CD4-positive, alpha-beta T cell treated with Interleukin-10 for 1 hour (primary cell): ENCODE measurements at regions not wholly inside any gene's neighbourhood (a gene's known extent, or its start where the extent isn't known, plus 50 kb on each side); places are given as distances from the start of the nearest gene placed in this dataset.

ENCODE experiments used
- DNase-seq: peaks from one replicate; pipeline ENCODE4 v3.0.0-alpha.2; 2020

DNA sequence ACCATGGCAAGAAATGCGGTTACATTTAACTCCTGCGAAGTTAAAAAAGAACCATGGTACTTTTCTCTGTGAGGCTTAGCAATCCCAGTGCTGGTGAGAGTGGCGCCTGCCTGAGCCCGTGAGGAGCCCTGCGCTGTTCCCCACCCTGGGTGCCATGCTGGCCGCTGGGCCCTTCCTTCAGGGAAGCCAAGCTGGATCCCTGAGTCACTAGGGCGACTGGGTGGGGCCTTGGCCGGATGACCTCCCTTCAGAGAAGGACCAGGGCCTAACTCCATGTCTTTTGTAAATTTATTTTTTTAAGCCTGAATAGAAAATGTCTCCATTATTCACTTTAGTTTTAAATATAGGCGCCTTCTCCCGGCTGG is 209.1 kb downstream of the ERMARD start:
- no peak for DNase-seq

DNA sequence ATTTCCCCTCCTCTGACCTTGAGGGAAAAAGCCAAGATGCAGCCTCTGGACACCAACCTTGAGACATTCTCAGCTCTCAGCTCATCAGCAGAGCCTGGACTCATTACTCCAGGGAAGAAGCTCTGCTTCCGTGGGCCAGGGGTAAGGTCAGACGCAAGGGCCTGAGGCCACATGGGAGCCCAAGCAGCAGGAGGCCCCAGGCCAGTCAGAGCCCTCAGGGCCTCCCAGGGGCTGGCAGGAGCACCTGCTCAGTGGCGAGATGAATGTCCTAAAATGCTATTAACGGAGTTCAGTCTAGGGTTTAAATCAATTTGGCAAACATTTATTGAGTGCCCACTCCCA is 208.6 kb downstream of the ERMARD start:
- no peak for DNase-seq

DNA sequence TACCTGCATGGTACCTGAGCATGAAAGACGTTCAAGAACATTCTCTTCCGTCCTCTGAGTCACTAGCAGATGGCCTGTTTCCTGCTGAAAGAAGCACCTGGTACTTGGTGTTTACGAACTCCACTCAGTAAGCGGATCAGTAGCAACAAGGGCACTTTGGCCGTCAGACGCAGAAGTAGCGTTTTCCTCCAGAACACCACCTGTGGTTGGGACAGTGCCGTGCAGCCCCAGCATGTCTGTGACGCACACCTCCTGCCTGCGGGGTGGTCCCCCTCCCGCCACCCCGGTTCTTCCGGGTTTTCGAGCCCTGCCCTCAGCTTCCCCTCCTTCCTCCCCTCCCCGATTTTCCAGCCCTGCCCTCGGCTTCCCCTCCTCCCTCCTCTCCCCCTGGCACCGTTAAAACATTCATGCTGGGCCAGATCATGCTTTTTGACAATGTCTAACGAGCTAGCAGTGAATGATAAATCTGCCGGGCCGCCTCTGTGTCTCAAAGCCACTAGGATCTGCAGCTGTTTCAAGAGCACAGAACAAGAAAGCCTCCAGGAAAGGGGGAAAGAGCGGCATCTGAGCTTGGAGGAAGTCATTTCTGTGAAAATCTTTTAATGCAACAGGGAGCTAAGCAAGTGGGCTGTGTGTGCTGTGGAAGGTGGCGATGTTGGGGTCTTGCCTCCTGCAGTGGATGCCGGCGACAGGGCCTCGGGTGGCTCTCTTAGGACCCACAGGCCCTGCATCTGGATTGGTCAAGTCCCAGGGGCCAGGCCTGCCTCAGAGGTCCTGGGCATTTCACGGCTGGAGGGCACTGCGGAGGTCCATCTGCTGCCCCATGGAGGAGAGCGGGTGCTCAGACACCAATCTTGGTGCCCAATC is 207.9 kb downstream of the ERMARD start:
- DNase-seq: peak; percentile 58

DNA sequence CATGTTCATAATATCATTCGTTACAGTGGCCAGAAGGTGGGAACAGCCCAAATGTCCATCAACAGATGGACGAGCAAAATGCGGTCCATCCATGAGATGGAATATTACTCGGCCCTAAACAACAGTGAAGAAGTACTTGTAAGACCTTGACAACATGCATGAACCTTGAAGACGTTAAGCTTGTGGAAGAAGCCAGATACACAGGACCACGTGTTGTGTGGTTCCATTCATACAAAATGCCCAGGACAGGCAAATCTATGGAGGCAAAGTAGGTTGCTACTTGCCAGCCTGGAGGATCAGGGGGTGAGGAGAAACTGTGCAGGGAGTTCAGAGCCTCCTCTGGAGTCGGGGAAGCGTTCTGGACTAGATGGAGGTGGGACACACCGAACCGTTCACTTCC is 207.1 kb downstream of the ERMARD start:
- DNase-seq: no peak

DNA sequence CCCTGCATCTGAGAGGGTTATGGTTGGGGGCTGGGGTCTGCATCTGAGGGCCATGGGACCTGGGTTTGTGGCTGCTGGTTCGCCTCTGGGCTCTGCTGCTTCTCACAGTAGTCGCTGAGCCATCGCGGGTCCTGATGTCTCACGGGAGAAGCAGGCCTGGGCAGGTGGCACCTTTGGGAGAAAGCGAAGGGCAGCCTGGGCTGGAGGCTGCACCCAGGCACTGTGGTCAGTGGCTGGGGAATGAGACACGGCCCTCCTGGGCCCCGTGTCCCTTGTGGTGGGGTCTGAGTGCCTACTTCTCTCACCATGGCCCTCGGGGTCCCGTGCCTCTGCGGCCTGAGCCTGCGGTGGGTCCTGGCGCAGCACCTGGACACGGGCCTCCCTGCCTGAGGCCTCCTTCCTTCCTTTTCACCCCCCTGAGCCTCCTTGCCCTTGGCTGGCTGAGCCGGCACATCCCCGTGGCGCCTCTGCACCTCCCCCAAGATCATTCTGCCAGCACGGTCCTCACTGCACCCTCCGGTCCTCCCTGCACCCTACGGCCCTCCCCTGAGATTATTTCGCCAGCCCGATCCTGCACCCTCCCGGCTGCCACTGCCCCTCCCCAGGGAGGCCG is 206.0 kb downstream of the ERMARD start:
- no peak for DNase-seq

DNA sequence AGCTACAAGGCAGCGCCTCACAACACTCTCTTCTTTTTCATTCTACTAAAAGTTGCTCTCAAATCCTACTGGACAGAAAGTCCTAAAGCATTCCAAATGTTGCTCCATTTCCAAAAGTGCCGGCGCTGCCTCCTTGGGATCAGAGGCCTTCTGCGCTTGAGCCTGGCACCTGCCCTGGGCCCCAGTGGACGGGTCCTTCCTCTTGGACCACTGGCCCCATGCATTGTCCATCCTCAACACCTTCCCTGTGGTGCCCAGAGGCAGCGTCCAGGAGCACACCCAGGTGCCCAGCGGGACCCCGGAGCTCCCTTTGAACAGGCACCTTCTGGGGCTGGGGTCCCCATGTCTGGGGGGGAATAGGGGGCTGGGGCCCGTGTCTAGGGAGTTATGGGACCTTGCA is 205.2 kb downstream of the ERMARD start:
- DNase-seq: no peak

DNA sequence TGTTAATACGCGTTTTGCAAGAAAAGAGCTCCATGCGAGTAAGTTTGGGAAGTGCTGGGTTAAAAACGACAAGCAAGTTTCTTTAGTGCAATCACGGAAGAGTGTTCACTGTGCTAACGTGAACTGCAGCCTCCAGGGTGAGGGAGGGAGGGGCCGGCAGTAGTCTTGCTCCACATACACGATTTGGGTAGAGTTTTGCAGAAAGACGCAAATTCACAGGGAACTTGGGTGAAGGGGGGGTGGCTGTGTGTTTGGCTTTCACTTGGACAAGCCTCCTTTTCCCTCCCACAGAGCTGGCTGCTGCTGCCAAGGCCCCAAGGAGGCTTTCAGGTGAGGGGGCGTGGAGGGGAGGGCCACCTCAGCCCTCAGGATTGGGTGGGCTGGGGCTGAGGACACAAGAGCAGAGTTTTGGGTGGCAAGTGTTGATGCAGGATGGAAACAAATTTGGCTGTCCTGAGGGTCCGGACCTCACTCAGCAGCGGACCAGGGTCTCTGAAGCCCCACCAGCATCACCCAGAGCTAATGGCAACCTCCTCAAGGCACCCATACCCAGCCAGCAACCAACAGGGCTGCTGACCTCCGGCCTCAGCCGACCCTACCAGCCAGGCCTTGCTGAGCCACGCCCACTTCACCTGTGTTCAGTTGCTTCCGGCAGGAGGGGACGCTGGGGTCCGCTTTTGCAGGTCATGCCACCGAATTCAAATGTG is 204.5 kb downstream of the ERMARD start:
- no peak for DNase-seq

- no peak for DNase-seq
These were observed 203.6 kb downstream of the ERMARD start for GRCh38 chr6:169954977-169955376.

DNA sequence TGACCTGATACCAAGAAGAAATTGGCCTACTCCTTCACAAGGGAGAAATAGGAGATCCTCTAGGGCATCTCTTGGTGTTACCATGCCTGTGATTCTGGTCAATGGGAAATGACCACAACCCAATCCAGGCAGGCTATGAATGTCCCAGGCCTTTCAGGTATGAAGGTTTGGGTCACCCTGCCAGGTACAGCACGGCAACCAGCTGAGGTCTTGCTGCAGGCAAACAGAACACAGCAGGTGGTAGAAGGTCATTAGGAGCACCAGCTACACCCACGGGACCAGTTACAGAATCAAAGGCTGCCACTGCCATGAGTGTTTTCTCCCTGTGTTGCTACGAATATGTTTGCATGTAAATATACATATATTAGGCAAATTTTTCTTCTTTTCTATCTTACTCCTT is 202.3 kb downstream of the ERMARD start:
- DNase-seq: no peak

GRCh38 chr6:169950558-169950957 is 199.1 kb downstream of the ERMARD start:
- DNase-seq: peak; percentile 37

GRCh38 chr6:169949511-169950097 is 198.2 kb downstream of the ERMARD start:
- no peak for DNase-seq

DNA sequence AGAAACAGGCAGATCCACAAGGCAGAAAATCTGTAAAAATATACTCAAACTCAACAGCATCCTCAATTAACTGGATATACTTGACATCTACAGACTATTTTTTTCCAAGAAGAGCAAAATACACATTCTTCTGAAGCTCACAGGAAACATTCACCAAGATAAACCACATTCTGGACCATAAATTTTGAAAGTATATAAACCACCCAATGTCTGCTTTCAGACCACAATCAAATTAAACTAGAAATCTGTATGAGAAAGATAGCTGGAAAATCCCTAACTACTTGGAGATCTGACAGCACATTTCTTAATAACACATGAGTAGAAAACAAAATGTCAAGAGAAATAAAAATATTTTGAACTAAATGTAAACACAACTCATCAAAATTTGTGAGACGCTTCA is 195.5 kb downstream of the ERMARD start:
- no peak for DNase-seq

GRCh38 chr6:169945117-169945516 is 193.7 kb downstream of the ERMARD start:
- DNase-seq: no peak

- DNase-seq: no peak
These were observed 193.0 kb downstream of the ERMARD start for GRCh38 chr6:169944415-169944814.

GRCh38 chr6:169944061-169944337 is 192.6 kb downstream of the ERMARD start:
- DNase-seq: no peak

DNA sequence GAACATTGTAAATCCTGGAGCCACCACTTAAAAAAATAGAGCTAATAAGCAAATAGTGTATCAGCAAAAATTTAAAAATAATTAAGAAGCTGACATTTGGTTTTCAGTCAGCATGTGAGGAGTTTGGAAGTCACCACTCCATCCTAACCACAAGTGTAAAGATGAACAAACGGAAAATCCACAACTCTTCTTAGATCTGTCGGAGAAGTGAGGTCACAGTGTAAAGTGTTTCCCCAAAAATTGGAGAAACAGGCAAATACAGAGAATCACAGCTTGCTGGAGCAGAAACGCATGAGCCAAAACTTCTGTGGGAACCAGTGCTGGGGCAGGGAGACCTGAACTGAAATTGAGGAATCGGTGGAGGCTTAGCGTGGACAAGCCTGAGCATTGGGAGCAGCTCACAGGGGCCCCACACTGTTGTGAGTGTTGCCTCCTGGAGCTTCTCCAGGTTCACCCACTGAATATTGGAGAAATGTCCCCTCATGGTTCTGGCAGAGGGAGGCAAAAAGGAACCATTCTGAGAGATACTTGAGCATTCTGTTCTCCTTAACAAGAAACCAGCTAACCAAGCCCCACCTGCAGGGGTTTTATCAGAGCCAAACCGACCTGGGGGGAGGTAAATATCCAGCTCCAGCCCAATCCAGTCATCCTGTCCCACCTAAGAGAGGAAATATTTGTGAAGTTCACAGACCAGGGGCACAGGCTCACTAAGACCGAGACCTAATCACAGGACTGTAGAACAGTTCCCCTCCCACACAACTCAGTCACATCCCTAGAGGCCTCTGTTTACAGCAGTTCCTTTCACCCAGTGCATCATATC is 192.0 kb downstream of the ERMARD start:
- DNase-seq: no peak

DNA sequence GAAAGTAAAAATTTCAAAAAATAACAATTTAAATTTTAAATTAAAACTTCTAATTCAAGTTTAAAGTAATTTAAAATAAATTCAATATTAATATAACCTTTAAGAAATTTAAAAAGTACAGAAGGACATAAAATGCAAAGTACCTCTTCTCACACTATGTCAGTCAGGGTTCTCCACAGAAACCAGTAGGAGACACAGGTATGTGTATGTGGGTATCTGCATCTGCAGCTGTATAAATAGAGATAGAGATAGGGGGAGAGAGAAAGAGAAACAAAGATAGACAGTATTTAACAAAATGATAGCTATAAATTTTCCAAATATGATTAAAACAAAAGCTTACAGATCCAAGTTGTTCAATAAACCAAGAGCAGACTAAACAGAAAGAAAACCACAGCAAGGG is 190.8 kb downstream of the ERMARD start:
- no peak for DNase-seq

DNA sequence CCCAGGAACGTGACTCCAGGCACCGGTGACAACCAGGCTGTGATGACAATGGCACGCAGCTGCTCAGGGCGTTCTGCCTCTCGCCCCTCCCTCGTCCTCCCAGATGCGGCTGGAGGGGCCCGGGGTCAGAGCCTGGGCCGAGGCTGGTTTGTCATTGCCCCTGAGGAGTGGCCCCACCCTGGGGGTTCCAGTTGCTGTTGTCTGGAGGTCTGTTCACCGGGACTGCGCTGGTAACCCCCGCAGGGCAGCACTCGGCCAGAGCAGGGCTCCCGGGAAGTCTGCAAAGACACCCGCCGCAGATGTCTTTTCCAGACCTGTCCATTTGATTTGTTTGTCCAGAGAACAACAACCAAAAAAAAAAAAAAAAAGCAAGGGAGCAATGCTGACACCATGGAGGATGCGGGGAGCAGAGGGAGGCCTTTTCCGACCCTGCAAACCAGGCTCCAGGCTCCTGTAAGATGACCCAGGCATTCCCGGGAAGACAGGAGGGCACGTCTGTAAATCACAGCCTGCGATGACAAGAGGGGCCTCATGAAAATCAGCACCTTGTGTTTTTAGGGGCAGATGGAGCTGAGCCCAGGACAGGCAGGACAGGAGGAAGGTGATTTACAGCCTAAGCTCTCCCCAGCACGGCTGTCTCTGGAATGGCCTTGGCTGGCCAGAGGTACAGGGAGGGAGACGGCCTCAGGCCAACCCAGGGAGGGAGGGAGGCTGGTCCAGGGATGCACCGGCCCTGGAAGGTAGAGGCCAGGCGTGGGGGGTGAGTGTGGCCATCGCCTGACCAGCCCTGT is 189.3 kb downstream of the ERMARD start:
- no peak for DNase-seq

GRCh38 chr6:169939554-169940164 is 188.2 kb downstream of the ERMARD start:
- no peak for DNase-seq

DNA sequence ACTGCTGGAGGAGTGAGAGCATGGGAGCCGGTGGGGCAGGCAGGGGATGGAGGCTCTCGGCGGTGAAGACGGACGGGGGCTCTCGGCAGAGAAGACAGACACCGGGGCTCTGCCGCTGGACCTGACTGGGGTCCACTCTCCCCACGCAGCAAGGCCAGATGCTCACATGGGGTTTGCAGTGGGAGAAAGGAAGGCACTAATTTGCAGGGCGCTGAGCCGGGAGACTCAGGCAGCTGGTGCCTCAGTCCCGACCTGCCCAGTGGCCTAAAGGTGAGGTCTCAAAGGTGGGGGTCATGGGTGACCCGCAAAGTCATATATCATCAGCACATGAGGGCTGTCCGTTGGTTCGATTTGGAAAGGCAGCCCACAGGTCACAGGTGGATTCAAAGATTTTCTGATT is 187.3 kb downstream of the ERMARD start:
- no peak for DNase-seq

DNA sequence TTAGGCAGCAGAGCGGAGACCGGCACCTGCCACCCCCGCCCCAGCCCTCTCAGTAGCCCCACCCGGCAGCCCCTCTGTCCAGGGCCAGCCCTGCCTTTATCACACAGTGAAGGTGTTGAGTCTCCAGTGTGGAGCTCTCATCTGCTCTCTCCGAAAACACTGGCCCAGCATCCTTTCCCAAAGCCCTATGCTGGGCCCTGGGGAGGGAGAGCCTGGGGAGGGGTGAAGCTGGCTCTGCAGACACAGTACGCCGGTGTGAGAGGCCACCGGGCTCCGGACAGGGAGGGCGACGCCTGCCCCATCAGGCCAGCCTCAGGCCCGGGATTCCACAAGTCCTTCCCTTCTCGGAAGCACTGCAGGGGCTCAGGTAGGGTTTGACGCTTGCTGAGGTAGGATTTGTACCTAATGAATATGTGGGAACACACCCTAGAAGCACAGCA is 186.9 kb downstream of the ERMARD start:
- no peak for DNase-seq
